HCT116 (cell line): ENCODE measurements at regions not wholly inside any gene's neighbourhood (a gene's known extent, or its start where the extent isn't known, plus 50 kb on each side); places are given as distances from the start of the nearest gene placed in this dataset.
"Not testable (repeated sequence)": the region's sequence is repeated elsewhere in the genome, so short reads cannot be mapped to it uniquely, and the experiment has no call there.

Experiments used
- ATAC-seq: fragments of 200-7000 bp; cut with Tn5 transposase; 2 replicates; pipeline ENCODE4 v1.9.1; 2020; ENCODE audit warnings: mild to moderate bottlenecking, moderate library complexity
- BruUV-seq: library from RNA; stranded (reverse); fragments of 400-500 nt; replicated peaks from 2 replicates; lab custom pipeline; 2021; lab: Mats Ljungman, UMichigan
- CTCF ChIA-PET: fragments of 300-600 bp; sonication (Branson Sonifier 250); formaldehyde crosslinking; loops from one replicate; lab custom pipeline; 2021; ENCODE audit warnings: antibody characterized with exemption; lab: Charles Lee
- POLR2A ChIA-PET: fragments of 300-600, 350-600 bp; sonication (Branson Sonifier 250); formaldehyde crosslinking; loops from one replicate; lab custom pipeline; 2021; ENCODE audit warnings: antibody characterized with exemption; lab: Charles Lee
- RAD21 ChIA-PET, 2 experiments: fragments of 300-600 bp; sonication (Branson Sonifier 250); formaldehyde crosslinking; loops; one replicate each; lab custom pipeline; 2023; ENCODE audit warnings: low total read pairs in 2 of 2; ENCODE audit not compliant: uncharacterized antibody in 2 of 2, unreplicated experiment in 2 of 2, low non-redundant PET in 1 of 2; lab: Charles Lee
- DNase-seq: peaks from one replicate; pipeline ENCODE4 v3.0.0-alpha.2; 2010; ENCODE audit warnings: low read depth, low spot score
- H2AFZ ChIP-seq: fragments of 200-600 bp; shearing (Covaris generic), sonication (generic); 2 replicates; pipeline ENCODE4 v1.6.1; 2017; ENCODE audit warnings: low read depth, mixed run types, mixed read lengths, antibody characterized with exemption, low read length; ENCODE audit not compliant: poor library complexity, severe bottlenecking
- H3K27ac ChIP-seq: 2 replicates; pipeline ENCODE4 v1.5.1; 2012; ENCODE audit warnings: low read depth, low read length
- H3K27me3 ChIP-seq: fragments of 200-600 bp; sonication (generic); 2 replicates; pipeline ENCODE4 v1.6.1; 2016; ENCODE audit warnings: mixed run types, low read length, mixed read lengths; ENCODE audit not compliant: insufficient read depth
- H3K36me3 ChIP-seq, 2 experiments: fragments of 200-500 bp in 1 of 2; fragments of 200-600 bp in 1 of 2; sonication (Bioruptor generic) in 1 of 2; sonication (generic) in 1 of 2; 2 replicates each; pipeline versions ENCODE4 v1.5.1 to v1.6.1; 2014 to 2016; ENCODE audit warnings: low read length in 2 of 2, inconsistent platforms in 1 of 2, mixed read lengths in 1 of 2, mixed run types in 1 of 2; ENCODE audit not compliant: insufficient read depth in 2 of 2, control insufficient read depth in 1 of 2
- H3K4me1 ChIP-seq, 2 experiments: fragments of 200-600 bp in 1 of 2; sonication (generic) in 1 of 2; 2 replicates each; pipeline versions ENCODE4 v1.5.1 to v1.6.1; 2012 to 2017; ENCODE audit warnings: low read length in 2 of 2, inconsistent platforms in 1 of 2, mild to moderate bottlenecking in 1 of 2, mixed read lengths in 1 of 2, mixed run types in 1 of 2, moderate library complexity in 1 of 2; ENCODE audit not compliant: insufficient read depth in 2 of 2, control insufficient read depth in 1 of 2
- H3K4me2 ChIP-seq: fragments of 200-600 bp; sonication (generic); 2 replicates; pipeline ENCODE4 v1.6.1; 2017; ENCODE audit warnings: mixed run types, low read length, mixed read lengths
- H3K4me3 ChIP-seq, 2 experiments: fragments of 200-600 bp in 1 of 2; sonication (generic) in 1 of 2; replicated peaks in 1 of 2; 2 replicates each; pipeline ENCODE4 v1.5.1; 2011 to 2016; ENCODE audit warnings: low read length in 2 of 2, control low read depth in 1 of 2, low read depth in 1 of 2, mild to moderate bottlenecking in 1 of 2, mixed read lengths in 1 of 2, mixed run types in 1 of 2
- H3K79me2 ChIP-seq: fragments of 200-600 bp; sonication (generic); 2 replicates; pipeline ENCODE4 v1.6.1; 2017; ENCODE audit warnings: mild to moderate bottlenecking, mixed run types, low read length, moderate library complexity, mixed read lengths; ENCODE audit not compliant: insufficient read depth
- H3K9ac ChIP-seq: fragments of 200-600 bp; sonication (generic); 2 replicates; pipeline ENCODE4 v1.6.1; 2016; ENCODE audit warnings: low read length, mixed read lengths
- H3K9me2 ChIP-seq: fragments of 200-600 bp; sonication (generic), shearing (Covaris generic); 2 replicates; pipeline ENCODE4 v1.6.1; 2017; ENCODE audit warnings: mixed run types, mild to moderate bottlenecking, moderate library complexity; ENCODE audit not compliant: insufficient read depth
- H3K9me3 ChIP-seq, 2 experiments: fragments of 200-500 bp in 1 of 2; fragments of 200-600 bp in 1 of 2; sonication (Bioruptor generic) in 1 of 2; sonication (generic) in 1 of 2; 2 replicates each; pipeline ENCODE4 v1.6.1; 2014 to 2017; ENCODE audit warnings: low read length in 2 of 2, mixed read lengths in 2 of 2, inconsistent platforms in 1 of 2, low read depth in 1 of 2, mild to moderate bottlenecking in 1 of 2, mixed run types in 1 of 2, moderate library complexity in 1 of 2; ENCODE audit not compliant: control insufficient read depth in 1 of 2, insufficient read depth in 1 of 2
- H4K20me1 ChIP-seq: fragments of 200-600 bp; sonication (generic), shearing (Covaris generic); 2 replicates; pipeline ENCODE4 v1.6.1; 2017; ENCODE audit warnings: mixed run types, mild to moderate bottlenecking, moderate library complexity; ENCODE audit not compliant: insufficient read depth
- CEBPB ChIP-seq: IDR thresholded peaks from 2 replicates; pipeline ENCODE4 v1.6.1; 2012; ENCODE audit warnings: low read depth
- JUND ChIP-seq: IDR thresholded peaks from 2 replicates; pipeline ENCODE4 v1.6.1; 2012
- POLR2A ChIP-seq: IDR thresholded peaks from 2 replicates; pipeline ENCODE4 v1.7.0; 2011; ENCODE audit warnings: borderline replicate concordance; ENCODE audit not compliant: insufficient read depth, insufficient read length; ENCODE audit errors: extremely low read depth
- SRF ChIP-seq: IDR thresholded peaks from 2 replicates; pipeline ENCODE4 v1.6.1; 2012; ENCODE audit warnings: low read depth
- TCF7L2 ChIP-seq: IDR thresholded peaks from 2 replicates; pipeline ENCODE4 v1.7.0; 2011; ENCODE audit warnings: borderline replicate concordance, inconsistent platforms; ENCODE audit not compliant: insufficient read depth, insufficient read length; ENCODE audit errors: extremely low read depth
- ZFX ChIP-seq: fragments of 450-650 bp; IDR thresholded peaks from 2 replicates; pipeline ENCODE4 v1.6.1; 2017
- intact Hi-C: fragments of 100-400 bp; cut with micrococcal nuclease; formaldehyde crosslinking; loops from 2 replicates; pipeline ENCODE4 v1.10.0; 2022

DNA sequence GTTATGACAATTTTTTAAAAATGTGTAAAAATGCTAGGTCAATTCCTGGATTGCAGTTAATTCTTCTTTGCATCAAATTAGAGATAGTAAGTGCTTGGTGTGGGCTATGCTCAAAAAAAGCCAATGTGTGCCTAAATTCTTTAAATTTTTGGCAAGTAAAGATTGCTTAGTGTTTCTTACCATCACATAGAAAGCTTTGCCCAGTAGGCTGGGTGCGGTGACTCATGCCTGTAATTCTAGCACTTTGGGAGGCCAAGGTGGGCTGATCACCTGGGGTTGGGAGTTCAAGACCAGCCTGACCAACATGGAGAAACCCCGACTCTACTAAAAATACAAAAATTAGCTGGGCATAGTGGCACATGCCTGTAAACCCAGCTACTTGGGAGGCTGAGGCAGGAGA, 70.0 kb upstream of the MED13 start:
- intact Hi-C loops, BruUV-seq, H3K9me3 ChIP-seq, H3K36me3 ChIP-seq, H4K20me1 ChIP-seq, H3K27me3 ChIP-seq, H3K4me2 ChIP-seq, ATAC-seq, POLR2A ChIA-PET, H3K4me1 ChIP-seq, DNase-seq, H3K79me2 ChIP-seq, H3K27ac ChIP-seq, H3K9ac ChIP-seq, H3K9me2 ChIP-seq, RAD21 ChIA-PET, CTCF ChIA-PET, H3K4me3 ChIP-seq: not testable (repeated sequence)
- H2AFZ ChIP-seq = peak overlapping the region; percentile 5

- TF ChIP-seq SRF (no peak), JUND (no peak), TCF7L2 (no peak), CEBPB (no peak), POLR2A (no peak), ZFX (no peak)
- Histone ChIP-seq H3K9me2 (no peaks in the 10 kb centered on the region), H3K9me3 (no peaks in the 10 kb centered on the region), H3K27ac (no peak overlapping the region), H4K20me1 (no peaks in the 10 kb centered on the region), H3K9ac (no peak overlapping the region), H3K4me3 (no peak overlapping the region), H3K4me1 (peaks cover 0 to 9% of the 10 kb centered on the region in 2 experiments; a peak in 2 of 4 replicates), H3K27me3 (no peaks in the 10 kb centered on the region), H2AFZ (peak overlapping the region; percentile 5), H3K4me2 (no peak overlapping the region; the same call in 1 of the 2 replicates), H3K36me3 (no peaks in the 10 kb centered on the region), H3K79me2 (no peaks in the 10 kb centered on the region)
- BruUV-seq = no TSS peak
- ChIA-PET CTCF (no interaction called here), POLR2A (no interaction called here), RAD21 (no interaction called here)
- no peak for DNase-seq
- intact Hi-C loops = no loop called here
- ATAC-seq = no peak
Measured at GRCh38 chr17:62134397-62134796, 69.3 kb upstream of the MED13 start.

DNA sequence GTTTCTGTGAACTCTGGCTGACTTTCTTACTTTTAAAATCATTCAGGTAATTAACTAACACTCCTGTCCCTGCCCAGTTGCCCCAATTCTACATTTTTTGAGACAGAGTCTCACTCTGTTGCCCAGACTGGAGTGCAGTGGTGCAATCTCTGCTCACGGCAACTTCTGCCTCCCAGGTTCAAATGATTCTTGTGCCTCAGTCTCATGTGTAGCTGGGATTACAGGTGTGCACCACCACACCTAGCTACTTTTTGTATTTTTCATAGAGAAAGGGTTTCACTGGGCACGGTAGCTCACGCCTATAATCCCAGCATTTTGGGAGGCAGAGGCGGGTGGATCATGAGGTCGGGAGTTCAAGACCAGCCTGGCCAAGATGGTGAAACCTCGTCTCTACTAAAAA, 66.2 kb upstream of the MED13 start:
- ATAC-seq, BruUV-seq, DNase-seq, H3K79me2 ChIP-seq, H3K9me3 ChIP-seq, H3K9ac ChIP-seq, RAD21 ChIA-PET, H3K4me3 ChIP-seq, H3K27ac ChIP-seq, H3K4me1 ChIP-seq, H3K9me2 ChIP-seq, H2AFZ ChIP-seq, H4K20me1 ChIP-seq, CTCF ChIA-PET, intact Hi-C loops, H3K36me3 ChIP-seq, POLR2A ChIA-PET, H3K27me3 ChIP-seq, H3K4me2 ChIP-seq: not testable (repeated sequence)
